Stimulated activated CD4-positive, alpha-beta T cell treated with anti-CD3 and anti-CD28 coated beads, Interleukin-4, amount 100 ng/mL, for 4 hours (primary cell): ENCODE measurements at regions not wholly inside any gene's neighbourhood (a gene's known extent, or its start where the extent isn't known, plus 50 kb on each side); places are given as distances from the start of the nearest gene placed in this dataset.

ENCODE experiments used
- DNase-seq, 2 experiments: peaks; one replicate each; pipeline ENCODE4 v3.0.0-alpha.2; 2020

DNA sequence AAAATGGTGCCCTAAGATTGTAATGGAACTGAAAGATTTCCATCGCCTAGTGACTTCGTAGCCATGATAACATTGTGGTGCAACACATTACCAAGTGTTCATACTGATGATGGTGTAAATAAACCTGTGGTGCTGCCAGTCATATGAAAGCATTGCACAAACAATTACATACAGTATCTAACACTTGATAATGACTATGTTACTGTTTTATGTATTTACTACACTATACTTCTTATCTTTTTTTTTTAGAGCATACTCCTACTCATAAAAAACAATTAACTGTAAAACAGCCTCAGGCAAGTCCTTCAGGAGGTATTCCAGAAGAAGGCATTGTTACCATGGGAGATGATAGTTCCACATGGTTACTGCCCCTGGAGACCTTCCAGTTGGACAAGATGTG lies 152.7 kb upstream of the EDNRA start:
- DNase-seq, result no peak

DNA sequence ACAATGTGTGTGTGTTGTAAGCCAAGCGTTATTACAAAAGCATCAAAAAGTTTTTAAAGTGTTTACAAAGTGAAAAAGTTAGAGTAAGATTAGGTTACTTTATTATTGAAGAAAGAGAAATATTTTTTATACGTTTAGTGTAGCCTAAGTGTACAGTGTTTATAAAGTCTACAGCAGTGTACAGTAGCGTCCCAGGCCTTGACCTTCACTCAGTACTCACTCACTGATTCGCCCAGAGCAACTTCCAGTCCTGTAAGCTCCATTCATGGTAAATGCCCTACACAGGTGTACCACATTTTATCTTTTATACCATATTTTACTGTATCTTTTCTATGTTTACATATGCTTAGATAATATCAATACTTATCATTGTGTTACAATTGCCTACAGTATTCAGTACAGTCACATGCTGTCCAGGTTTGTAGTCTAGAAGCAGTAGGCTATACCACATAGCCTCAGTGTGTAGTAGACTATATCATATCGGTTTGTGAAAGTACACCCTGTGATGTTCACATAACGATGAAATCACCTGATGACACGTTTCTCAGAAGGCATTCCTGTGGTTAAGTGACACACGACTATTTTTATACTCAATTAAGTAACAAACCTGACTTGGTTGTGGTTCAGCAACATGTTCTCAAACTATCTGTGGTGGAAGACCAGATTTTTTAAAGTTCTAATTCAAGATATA lies 152.0 kb upstream of the EDNRA start:
- DNase-seq, result no peak

DNA sequence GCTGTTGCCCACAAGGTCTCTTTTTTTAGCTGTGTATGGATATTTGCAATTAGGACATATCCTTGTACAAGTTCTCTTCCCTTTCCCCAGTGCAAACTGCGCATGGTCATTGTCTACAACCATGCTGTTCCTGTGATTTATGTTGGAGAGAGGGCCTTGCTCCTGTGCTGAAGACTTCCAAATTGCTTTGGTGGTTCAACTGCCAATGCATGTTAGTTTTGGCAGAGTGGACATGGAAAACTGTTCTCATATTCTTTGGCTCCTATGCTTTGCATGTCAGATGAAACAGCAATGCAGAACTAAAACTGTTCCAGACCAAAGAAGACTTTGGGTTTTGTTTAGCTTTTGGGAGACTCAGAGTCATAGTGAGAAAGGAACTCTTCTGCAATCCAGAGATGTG lies 148.8 kb upstream of the EDNRA start:
- DNase-seq, result no peak

DNA sequence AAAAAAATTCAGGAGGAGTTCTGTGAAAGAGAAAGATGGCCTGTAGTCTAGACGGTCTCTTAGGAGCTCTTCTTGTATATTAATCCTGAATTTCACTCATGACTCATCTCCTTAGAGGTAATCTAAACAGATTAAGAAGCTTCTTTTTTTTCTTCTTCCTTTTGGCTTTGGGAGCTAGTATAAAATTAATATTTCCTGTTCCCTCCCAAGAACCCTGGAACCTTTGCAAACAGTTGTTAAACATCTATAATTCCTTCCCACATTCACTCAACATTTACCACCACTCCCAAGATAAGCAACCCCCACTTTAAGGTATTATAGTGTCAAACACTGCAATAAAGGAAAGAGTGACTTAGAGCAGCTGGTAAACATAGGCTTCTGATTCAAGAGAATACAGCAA lies 146.4 kb upstream of the EDNRA start:
- DNase-seq, result no peak

DNA sequence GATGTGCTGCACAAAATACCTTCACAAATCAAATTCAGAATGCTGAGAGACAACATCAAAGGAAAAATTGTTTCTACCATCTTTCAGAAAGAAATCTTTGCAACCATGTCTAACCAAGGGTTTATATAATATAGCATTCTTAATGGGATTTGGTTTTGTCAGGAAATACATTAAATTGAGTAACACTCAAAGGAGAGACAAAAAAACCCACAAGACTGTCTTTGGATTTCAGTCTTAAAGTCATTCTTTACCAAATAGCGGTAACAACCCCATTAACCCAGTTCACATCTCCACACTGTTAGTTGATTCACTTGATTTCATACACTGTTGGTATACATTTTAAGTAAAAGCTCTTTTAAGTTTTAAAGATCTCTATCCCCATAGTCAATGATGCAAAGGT lies 145.7 kb upstream of the EDNRA start:
- DNase-seq, result no peak

DNA sequence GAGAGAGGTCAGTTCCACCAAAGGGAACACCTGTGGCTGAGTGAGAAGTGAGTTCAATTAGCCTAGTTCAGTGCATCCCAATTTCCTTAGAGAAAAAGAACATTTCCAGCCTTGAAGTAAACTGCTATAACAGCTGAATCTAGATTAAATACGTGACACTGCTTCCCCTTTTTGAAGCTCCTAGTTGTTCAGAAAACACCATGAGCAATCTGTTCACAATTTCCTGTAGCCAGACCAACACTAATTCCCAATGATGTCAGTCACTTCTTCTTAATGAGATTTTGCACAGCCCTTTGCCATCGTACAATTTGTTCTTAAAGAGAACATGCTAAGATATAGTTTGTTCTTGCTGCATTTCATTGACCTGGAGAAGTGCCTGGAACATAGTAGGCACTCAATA lies 144.6 kb upstream of the EDNRA start:
- DNase-seq, result no peak

DNA sequence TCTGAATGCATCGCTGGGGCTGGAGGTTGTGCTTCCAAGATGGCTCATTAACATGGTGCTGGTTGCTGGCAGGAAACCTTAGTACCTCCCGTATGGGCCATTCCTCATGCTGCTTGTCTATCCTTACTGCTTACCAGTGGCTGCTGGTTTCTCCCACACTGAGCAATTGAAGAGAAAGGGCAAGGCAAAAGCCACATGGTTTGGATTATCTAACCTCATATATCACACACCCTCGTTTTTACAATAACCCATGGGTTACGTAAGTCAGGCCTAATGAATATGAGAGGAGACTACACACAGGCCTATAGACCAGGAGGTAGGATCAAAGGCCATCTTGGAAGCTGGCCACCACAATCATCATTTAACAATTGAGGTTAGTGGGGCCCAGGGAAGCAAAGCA lies 141.8 kb upstream of the EDNRA start:
- DNase-seq, result no peak

DNA sequence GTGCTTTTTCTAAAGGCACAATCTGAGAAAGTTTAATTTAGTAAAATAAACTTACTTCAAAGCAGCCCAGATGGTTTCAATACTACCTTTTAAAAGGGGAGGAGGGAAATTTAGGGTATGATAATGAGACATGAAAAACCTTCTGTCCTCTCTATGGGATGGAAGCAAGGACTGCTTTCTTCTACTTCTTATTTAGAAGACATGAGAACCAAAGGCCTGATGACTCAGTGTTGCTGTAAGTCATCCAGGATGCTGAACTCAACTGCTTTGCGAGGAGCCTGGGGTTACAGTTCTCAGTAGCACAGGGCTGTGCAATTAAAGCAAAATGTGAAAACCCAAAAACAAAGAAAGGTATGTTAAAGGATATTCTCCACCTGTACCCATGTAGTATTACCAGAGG lies 140.8 kb upstream of the EDNRA start:
- DNase-seq, result no peak

DNA sequence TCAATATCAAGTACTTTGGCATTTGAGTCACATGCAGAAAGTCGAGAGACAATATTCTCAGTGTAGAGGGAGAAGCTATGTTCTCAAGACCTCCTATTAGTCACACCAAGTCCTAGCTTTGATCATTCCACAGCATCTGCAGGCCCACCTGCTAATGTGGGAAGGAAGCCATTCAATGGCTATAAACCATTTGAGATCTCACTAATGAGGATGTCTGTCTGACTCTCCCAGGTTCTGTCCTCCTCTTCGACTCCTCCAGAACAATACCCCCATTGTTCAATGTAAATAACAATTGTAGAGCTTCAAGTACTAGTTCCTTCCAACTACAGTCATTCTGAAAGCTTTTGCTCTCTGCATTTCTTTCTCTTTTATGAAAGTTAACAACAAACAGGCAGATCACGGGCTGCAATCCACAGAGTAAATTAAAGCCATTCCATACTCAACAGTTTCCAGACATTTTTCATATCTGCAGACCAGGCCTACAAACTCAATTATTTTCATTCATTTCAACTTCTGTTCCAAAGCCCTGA lies 140.2 kb upstream of the EDNRA start:
- no peak for DNase-seq

DNA sequence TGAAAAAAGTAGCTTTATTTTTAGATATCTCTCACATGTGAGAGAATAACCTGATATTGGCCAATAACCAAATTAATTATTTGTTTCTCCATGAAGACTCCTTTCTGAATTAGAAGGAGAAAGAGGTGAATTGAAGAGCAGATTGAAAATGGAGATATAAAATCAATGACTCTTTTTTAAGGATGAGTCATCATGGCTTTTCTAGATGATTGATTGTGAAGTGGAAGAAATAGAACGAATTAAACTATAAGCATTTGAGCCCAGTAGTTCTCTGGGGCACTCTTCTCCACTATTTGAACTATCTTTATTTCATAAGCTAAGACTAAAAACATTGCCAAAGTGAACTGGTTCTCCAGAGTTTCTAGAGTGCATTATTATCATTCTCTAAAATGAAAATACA lies 137.2 kb upstream of the EDNRA start:
- no peak for DNase-seq

DNA sequence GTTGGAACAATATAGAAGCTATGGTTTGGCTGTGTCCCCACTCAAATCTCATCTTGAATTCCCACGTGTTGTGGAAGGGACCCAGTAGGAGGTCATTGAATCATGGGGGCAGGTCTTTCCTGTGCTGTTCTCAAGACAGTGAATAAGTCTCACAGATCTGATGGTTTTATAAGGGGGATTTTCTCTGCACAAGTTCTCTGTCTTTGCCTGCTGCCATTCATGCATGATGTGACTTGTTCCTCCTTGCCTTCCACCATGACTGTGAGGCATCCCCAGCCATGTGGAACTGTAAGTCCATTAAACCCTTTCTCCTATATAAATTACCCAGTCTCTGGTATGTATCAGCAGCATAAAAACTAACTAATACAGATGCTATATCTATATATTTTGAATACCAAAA lies 135.2 kb upstream of the EDNRA start:
- no peak for DNase-seq

DNA sequence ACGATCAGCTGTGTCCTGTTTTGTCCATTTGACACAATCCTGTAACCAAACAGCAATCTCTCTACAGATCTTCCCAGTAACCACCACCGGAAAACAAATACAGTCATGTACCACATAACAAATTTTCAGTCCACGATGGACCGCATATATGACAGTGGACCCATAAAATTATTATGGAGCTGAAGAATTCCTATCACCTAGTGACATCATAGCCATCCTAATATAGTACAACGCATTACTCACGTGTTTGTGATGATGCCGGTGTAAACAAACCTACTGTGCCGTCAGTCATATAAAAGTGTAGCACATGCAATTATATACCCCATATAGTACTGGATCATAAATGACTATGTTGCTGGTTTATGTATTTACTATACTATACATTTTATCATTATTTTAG lies 133.7 kb upstream of the EDNRA start:
- no peak for DNase-seq

DNA sequence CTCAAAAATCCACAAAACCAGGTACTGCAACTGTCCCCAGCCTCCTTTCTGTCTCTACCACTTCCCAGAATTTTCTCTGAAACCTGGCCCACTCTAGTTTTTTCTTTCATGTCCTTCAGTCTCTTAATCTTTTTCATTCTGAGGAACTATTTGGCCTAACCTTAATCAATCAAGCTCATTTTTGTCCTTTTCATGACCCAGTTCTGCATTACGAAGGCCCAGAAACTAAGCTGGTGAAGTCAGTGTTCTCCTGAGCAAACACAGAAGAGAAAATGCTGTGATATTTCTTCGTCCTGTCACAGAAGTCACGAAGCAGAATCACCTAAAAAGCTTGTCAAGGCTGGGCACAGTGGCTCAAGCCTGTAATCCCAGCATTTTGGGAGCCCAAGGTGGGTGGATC lies 131.7 kb upstream of the EDNRA start:
- DNase-seq, result no peak

DNA sequence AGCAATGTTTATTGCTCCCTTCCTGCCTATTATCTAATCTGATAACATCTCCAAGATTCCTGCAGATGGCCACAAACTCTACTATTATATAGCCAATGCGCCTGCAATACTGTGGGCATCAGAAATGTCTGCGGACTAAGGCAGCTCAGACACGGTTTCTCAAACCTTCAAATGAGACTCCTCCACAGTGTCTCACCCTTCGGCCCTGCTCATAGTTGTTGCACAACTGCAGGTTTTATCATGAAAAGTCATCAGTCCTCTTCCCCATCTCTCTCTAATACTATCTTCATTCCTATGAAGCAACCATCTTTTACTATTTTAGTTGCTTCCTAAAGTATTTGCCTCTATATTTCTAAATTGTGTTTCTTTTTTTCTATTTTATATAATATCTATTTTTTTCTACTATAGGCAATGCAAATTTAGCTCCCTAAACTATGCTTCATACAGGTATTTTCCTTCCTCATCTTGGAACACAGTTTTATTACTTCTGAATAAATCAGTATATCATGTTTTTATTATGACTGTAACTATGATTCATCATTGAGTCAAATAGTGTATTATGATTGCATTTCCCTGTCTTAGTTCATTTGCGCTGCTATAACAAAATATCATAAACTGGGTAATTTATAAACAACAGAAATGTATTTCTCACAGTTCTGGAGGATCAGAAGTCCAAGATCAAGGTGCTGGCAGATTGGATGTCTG lies 129.7 kb upstream of the EDNRA start:
- no peak for DNase-seq

DNA sequence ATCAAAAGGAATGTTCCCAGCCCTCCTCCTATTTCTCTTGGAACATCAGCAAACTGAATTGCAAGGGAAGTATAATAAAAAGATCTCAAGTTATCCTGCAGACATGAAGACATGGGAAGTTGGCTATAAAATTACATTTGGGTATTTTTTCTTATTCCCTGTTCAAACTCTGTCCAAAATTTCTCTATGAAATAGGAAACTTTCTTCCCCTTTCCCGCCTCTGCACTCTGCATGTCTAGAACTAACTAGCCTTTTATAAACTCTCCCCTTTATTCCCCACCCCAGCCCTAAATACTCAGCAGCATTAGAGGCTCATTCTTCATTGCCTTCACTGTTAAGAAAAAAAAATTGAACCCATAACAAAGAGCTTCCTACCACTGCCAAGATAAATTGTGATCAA lies 126.7 kb upstream of the EDNRA start:
- no peak for DNase-seq

DNA sequence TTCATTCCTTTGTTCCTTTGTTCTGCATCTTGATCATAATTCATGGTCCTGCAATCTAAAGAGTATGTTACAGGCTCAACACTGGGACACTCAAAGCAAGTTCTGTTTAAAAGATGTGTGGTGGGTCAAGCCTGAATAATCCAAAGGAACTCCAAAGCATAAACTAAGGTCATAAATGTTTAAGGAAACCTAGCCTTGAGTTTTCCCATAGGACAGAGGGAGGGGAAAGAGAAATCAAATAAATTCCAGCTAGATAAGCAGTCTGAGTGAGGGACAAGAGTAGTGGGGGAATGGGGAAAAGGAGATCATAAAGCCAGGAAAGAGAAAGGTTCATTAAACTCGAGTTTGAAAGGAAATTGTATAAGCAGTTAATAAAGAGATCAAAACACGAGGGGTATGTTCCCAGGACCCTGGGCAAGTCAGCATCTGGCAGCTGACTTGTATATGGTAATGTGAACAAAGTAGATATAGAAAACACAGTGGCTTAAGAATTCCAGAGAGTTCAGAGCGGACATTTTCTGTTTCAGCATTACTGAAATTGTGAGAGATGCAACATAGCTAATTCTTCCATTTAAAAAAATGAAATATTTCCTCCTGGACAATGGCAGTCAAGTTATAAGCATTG lies 125.8 kb upstream of the EDNRA start:
- no peak for DNase-seq

DNA sequence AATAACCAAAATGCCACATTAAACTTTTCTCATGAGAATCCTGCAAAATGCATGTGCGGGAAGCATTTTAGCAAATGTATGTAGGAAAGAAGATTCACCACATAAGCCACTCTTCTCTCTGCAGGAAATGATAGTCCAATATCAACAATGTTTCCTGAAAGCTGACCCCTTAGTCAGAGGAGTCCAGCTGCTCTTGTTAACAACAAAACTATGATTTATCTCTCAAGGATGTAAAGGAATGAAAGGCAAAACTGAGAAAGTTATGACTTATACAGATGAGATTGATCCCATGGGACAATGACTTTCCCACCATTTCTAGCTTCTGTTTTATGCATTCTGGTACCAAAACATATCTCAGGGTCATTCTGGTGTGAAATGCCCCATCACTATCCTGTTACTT lies 125.0 kb upstream of the EDNRA start:
- no peak for DNase-seq

DNA sequence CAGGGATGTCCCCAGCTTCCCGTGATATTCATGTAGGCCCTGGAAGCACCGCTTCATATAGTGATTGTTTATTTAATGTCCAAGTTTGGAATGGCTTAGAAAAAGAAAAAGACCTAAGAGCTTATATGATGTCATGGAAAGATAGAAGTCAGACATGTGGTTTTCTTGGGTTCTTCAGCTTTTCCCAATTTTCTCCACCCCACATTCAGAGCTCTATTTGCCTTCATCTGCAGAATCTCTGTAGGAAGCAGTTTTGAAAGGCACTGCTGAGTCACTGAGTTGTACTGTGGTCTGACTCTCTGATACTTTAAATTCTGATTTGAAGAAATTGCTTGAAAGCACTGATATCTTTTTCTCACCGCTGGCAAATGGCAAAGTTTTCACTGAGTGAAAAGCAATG lies 120.6 kb upstream of the EDNRA start:
- DNase-seq, result no peak

DNA sequence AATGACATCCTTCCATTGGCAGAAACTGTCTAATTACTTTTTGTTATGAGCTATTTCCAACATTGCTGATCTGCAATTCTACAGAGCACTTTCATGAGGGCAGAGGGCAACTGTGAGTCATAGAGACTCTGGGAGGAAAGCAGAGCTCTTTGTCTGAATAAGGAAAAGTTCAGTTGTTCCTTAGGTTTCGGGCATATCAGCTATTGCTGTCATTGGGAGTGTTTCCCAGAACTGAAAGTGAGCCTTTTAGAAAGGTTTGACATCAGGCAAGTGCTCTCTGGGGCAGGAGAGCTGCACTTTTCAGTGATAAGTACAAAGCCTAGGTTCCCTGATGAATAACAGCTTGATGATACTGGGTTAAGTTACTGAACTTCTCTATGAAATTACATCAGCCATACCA lies 119.2 kb upstream of the EDNRA start:
- DNase-seq, result no peak

DNA sequence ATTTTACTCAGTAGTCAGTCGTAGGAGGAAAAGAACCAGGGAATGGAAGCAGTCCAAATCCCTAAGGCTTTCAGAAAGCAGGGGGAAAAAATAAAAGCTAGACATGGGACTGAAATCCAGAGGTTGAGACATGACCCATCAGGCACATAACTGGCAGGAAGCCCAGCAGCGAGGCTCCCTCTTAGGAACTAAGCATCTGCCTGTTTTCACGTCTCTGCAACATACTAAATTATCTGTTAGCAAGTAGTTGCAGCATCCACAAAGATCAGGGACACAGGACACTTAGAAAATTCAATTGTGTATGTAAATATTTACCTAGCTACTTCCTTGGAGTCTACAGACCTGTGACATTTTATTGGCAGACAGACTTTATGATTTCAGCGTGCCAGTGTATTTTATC lies 118.0 kb upstream of the EDNRA start:
- no peak for DNase-seq

DNA sequence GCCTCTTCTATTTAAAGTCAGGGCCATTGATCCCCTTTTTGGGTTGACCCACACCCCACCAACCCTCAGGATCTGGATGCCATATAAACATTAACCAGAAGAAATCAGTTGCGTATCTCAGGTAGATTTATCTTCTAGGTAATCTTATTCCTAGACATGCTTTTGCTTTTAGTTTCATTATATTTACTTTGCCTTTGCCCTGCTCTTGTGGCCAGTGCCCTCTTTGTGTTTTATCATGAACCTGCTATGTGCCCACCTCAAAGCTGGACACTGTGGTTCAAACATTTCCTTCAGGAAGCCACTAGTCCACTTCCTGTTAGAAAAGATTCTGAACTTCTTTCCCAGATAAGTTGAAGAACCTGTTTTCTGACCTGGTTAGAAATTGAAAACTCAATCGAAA lies 117.4 kb upstream of the EDNRA start:
- DNase-seq, result no peak

DNA sequence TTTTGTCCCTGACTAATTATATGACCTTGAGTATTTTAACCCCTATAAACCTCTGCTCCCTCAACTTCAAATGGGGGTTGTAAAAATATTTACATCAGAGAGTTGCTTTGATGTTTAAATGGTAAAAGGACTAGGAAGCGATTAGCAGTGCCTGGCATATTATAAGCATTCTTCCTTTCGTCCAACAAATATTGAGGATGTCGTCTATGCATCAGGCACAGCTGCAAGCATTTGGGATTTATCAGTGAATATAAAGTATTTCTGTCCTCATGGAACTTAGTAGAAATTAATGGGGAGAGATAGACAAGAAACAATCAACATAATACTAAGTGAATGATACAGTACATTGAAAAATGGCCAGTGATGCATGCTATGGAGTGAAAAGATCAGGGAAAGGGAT lies 115.5 kb upstream of the EDNRA start:
- no peak for DNase-seq

DNA sequence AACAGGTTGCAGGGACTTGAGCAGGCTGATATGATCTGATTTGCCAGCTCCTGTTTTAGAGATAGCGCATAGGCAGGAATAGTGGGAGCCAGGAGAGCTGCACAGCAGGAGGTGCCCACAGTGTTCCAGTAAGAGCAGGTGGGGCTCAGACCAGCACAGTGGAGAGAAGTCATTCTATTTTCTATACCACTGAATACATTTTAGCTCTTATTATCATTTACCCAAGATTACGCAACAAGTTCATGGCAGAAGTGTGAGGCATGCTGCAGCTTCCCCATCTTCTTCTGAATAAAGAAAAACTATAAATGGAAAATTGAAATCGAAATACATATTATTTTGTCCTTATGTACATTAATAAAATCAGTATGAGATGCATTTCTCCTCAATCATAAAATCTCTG lies 114.7 kb upstream of the EDNRA start:
- DNase-seq, result no peak

DNA sequence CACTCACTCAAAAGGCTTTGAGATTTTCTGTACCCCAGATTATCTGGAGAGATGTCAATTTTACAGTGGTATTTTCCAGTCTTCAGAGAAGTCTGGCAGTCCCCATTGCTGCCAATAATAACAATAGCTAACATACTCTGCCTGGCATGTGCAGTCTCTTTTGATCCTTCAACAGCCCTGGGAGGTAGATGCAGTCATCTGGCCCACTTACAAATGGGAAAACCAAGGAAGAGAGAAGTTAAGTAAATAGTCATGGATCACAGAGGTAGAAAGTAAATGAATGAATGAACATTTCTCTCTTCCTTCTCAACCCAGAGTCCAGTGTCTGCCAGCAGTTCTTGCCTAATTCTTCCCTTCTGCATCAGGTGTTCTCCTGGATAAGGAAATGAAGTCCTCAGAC lies 113.0 kb upstream of the EDNRA start:
- DNase-seq, result no peak
